DND-41 (cell line): ENCODE measurements at regions not wholly inside any gene's neighbourhood (a gene's known extent, or its start where the extent isn't known, plus 50 kb on each side); places are given as distances from the start of the nearest gene placed in this dataset.

Source experiments
- ATAC-seq: fragments of 200-7000 bp; cut with Tn5 transposase; 3 replicates; pipeline ENCODE4 v1.9.1; 2021; ENCODE audit warnings: low read depth; ENCODE audit not compliant: insufficient read depth
- DNase-seq: peaks from one replicate; pipeline ENCODE4 v3.0.0-alpha.2; 2020
- H2AFZ ChIP-seq: 2 replicates; pipeline ENCODE4 v1.6.0; 2012; ENCODE audit warnings: low read depth, low read length
- H3K27ac ChIP-seq: 2 replicates; pipeline ENCODE4 v1.5.1; 2012; ENCODE audit warnings: low read length, inconsistent platforms
- H3K27me3 ChIP-seq: fragments of 200-600 bp; sonication (generic); 2 replicates; pipeline ENCODE4 v1.6.0; 2012; ENCODE audit warnings: low read length, mild to moderate bottlenecking, inconsistent platforms; ENCODE audit not compliant: insufficient read depth, poor library complexity
- H3K36me3 ChIP-seq: 2 replicates; pipeline ENCODE4 v1.5.1; 2012; ENCODE audit warnings: low read length, inconsistent platforms; ENCODE audit not compliant: insufficient read depth
- H3K4me1 ChIP-seq: 2 replicates; pipeline ENCODE4 v1.5.1; 2012; ENCODE audit warnings: mild to moderate bottlenecking, low read length; ENCODE audit not compliant: insufficient read depth
- H3K4me2 ChIP-seq: 2 replicates; pipeline ENCODE4 v1.6.0; 2012; ENCODE audit warnings: mild to moderate bottlenecking, moderate library complexity, low read length, inconsistent platforms; ENCODE audit not compliant: insufficient read depth
- H3K4me3 ChIP-seq, 2 experiments: fragments of 200-600 bp in 1 of 2; shearing (Covaris generic) in 1 of 2; 2 replicates each; pipeline ENCODE4 v1.5.1; 2012 to 2016; ENCODE audit warnings: inconsistent platforms in 2 of 2, low read length in 2 of 2, mild to moderate bottlenecking in 2 of 2, low read depth in 1 of 2, moderate library complexity in 1 of 2
- H3K79me2 ChIP-seq: 2 replicates; pipeline ENCODE4 v1.6.0; 2012; ENCODE audit warnings: low read length, inconsistent platforms; ENCODE audit not compliant: insufficient read depth
- H3K9ac ChIP-seq: 2 replicates; pipeline ENCODE4 v1.6.0; 2012; ENCODE audit warnings: low read depth, mild to moderate bottlenecking, inconsistent platforms, low read length, moderate library complexity
- H3K9me3 ChIP-seq: 2 replicates; pipeline ENCODE4 v1.5.1; 2012; ENCODE audit warnings: low read length, moderate library complexity, mild to moderate bottlenecking, inconsistent platforms; ENCODE audit not compliant: insufficient read depth, severe bottlenecking
- H4K20me1 ChIP-seq: 2 replicates; pipeline ENCODE4 v1.6.0; 2012; ENCODE audit warnings: low read length; ENCODE audit not compliant: insufficient read depth
- EZH2 ChIP-seq: IDR thresholded peaks from 3 replicates; pipeline ENCODE4 v1.6.1; 2012; ENCODE audit warnings: borderline replicate concordance, low read depth, mild to moderate bottlenecking, moderate library complexity, low read length, inconsistent platforms; ENCODE audit not compliant: severe bottlenecking
- TF ChIP-seq, protein P1 (sequence below): IDR thresholded peaks from 2 replicates; pipeline ENCODE4 v1.5.1; 2012; ENCODE audit warnings: borderline replicate concordance, low read length, moderate library complexity, mild to moderate bottlenecking; ENCODE audit not compliant: poor library complexity, severe bottlenecking; ENCODE audit errors: extremely low read depth

DNA sequence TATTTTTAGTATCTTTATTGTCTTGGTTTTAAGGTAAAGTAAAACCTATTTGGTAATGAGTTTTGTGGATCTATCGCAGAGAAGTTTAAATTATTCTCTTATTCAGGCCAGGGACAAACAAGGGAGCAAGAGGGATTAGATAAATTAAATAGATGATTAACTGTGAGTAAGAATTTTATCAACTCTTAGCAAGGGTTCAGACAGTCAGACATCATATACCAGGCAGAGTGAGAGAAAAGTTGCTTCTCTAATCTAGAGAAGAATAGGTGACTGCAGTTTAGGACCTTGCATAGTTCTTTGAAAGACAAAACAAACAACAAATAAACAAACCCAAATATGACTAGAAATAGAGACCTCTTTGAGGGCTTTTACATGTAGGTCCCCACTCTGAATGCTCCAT is 840.2 kb upstream of the GOT2 start:
- H2AFZ ChIP-seq, result no peak overlapping the region
- H3K4me3 ChIP-seq, result no peak overlapping the region
- no peak for TF ChIP-seq EZH2
- TF ChIP-seq, protein P1, sequence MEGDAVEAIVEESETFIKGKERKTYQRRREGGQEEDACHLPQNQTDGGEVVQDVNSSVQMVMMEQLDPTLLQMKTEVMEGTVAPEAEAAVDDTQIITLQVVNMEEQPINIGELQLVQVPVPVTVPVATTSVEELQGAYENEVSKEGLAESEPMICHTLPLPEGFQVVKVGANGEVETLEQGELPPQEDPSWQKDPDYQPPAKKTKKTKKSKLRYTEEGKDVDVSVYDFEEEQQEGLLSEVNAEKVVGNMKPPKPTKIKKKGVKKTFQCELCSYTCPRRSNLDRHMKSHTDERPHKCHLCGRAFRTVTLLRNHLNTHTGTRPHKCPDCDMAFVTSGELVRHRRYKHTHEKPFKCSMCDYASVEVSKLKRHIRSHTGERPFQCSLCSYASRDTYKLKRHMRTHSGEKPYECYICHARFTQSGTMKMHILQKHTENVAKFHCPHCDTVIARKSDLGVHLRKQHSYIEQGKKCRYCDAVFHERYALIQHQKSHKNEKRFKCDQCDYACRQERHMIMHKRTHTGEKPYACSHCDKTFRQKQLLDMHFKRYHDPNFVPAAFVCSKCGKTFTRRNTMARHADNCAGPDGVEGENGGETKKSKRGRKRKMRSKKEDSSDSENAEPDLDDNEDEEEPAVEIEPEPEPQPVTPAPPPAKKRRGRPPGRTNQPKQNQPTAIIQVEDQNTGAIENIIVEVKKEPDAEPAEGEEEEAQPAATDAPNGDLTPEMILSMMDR, result no peak
- H4K20me1 ChIP-seq, result no peaks in the 10 kb centered on the region
- ATAC-seq (no peak), DNase-seq (no peak)
- H3K4me2 ChIP-seq, result no peak overlapping the region
- H3K27me3 ChIP-seq, result no peaks in the 10 kb centered on the region
- no peaks in the 10 kb centered on the region for H3K9me3 ChIP-seq
- no peaks in the 10 kb centered on the region for H3K36me3 ChIP-seq
- no peaks in the 10 kb centered on the region for H3K79me2 ChIP-seq
- H3K9ac ChIP-seq, result no peak overlapping the region
- no peaks in the 10 kb centered on the region for H3K4me1 ChIP-seq
- no peak overlapping the region for H3K27ac ChIP-seq

DNA sequence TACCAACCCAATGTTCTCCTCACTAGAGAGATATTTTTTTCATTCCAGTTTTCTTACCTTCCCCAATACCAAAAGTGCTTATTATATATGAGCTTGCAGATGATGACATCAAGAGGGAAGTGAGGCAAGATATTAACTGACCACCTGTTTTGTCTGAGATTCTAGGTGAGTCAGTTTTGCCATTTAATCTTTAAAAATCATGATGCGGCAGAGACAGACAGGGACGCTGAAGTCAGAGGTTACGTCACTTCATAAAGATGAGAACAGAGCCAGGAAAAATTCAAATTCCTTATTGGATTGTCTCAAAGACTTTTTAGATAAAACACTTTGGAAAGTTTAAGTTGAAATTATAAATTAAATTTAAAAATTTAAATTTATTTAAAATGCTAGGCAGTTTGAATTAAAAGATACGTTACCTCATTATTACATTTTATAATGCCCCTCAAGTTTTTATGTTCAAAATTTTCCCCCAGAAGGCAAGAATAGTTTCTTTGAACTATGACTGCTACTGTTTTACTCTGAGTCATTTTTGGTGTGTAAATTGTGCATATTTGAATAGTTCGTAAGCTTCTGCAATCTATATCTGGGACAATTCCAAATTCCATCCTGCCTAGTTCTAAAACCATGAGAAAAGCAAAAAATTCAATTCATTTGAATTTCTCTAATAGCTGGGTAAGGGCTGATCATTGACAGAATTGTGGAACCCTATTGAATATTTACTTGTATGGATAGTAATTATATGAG is 839.6 kb upstream of the GOT2 start:
- TF ChIP-seq, protein P1, result no peak
- no peak for TF ChIP-seq EZH2
- Histone ChIP-seq H2AFZ (no peak overlapping the region), H4K20me1 (no peaks in the 10 kb centered on the region), H3K9me3 (no peaks in the 10 kb centered on the region), H3K79me2 (no peaks in the 10 kb centered on the region), H3K27me3 (no peaks in the 10 kb centered on the region), H3K4me3 (no peak overlapping the region), H3K9ac (no peak overlapping the region), H3K4me2 (no peak overlapping the region), H3K27ac (no peak overlapping the region), H3K4me1 (no peaks in the 10 kb centered on the region), H3K36me3 (no peaks in the 10 kb centered on the region)
- ATAC-seq, result no peak
- no peak for DNase-seq

DNA sequence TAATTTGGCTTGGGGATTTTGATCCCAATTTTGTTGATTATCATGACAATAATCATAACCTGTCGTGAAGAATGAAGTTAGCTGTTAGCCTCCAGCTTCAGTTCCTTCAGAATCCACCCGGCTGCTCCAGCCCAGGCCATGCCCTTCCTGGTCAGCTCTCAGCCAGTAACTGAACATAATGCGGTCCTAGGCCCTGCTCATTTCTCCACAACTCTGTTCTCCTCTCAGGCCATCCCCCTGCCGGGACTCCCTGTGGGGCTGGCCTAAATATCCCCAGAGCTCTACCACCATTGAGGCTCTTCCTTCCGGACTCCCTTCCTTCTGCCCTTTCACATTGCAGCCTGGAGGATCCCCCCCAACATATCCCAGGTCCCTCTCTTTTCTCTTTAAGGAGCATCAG is 833.4 kb upstream of the GOT2 start:
- no peaks in the 10 kb centered on the region for H3K36me3 ChIP-seq
- no peaks in the 10 kb centered on the region for H3K9me3 ChIP-seq
- DNase-seq (no peak), ATAC-seq (no peak)
- no peak overlapping the region for H3K27ac ChIP-seq
- H4K20me1 ChIP-seq, result no peaks in the 10 kb centered on the region
- H3K9ac ChIP-seq, result no peak overlapping the region
- no peaks in the 10 kb centered on the region for H3K79me2 ChIP-seq
- H3K4me1 ChIP-seq, result no peaks in the 10 kb centered on the region
- no peaks in the 10 kb centered on the region for H3K27me3 ChIP-seq
- H3K4me2 ChIP-seq, result no peak overlapping the region
- H3K4me3 ChIP-seq, result no peak overlapping the region
- no peak for TF ChIP-seq EZH2
- TF ChIP-seq, protein P1, result no peak
- H2AFZ ChIP-seq, result no peak overlapping the region

DNA sequence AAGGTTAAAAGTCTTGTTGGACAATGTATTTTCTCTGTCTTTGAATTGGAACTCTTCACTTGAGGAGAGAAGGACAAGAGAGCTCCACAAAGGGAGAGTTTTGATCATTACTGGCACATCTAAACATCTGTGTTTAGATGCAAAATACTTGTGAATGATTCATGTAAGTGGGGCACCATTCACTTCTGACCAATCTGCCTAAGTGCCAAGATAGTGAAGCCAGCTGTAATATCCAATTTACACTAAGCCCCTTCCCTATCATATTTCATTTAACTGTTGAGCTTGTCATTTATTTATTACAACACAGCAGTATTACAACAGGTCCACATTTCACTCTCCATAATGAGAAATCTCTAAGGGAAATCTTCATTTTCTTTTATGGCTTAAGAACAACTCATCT is 832.3 kb upstream of the GOT2 start:
- DNase-seq (no peak), ATAC-seq (no peak)
- Histone ChIP-seq H2AFZ (no peak overlapping the region), H3K27ac (no peak overlapping the region), H4K20me1 (no peaks in the 10 kb centered on the region), H3K27me3 (no peaks in the 10 kb centered on the region), H3K4me2 (no peak overlapping the region), H3K36me3 (no peaks in the 10 kb centered on the region), H3K4me1 (no peaks in the 10 kb centered on the region), H3K9me3 (no peaks in the 10 kb centered on the region), H3K79me2 (no peaks in the 10 kb centered on the region), H3K4me3 (no peak overlapping the region), H3K9ac (no peak overlapping the region)
- TF ChIP-seq, protein P1, result no peak
- no peak for TF ChIP-seq EZH2
